ENCODE measurements at regions not wholly inside any gene's neighbourhood (a gene's known extent, or its start where the extent isn't known, plus 50 kb on each side); places are given as distances from the start of the nearest gene placed in this dataset.

DNA sequence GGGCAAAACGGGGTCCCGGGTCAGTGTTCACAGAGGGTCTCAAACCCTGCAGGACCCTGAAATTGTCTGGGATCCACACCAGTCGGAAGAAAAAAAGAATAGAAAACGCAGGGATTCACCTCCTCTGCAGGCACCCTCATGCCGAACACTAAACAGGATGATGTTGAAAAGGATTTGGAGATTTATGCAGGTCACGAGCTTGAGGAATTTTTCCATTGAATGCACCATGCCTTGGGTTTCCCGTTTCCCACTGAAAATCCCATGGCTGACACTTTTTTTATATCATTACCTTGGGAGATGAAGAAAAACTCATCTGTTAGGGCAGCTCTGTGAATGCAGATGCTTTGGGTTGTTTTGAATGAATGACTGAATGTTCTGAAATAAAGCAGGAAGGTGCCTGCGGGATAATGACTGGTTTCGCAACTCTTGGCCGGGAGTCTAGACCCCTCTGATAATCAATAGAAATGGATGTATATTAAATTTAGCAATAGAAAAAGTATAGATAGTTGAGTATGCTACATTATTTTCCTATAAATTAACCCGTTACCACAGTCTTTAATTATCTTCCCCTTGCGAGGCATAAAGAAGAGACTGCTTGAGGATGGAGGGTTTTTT, 147.5 kb upstream of the AFDN start:
- TF ChIP-seq, protein P1, sequence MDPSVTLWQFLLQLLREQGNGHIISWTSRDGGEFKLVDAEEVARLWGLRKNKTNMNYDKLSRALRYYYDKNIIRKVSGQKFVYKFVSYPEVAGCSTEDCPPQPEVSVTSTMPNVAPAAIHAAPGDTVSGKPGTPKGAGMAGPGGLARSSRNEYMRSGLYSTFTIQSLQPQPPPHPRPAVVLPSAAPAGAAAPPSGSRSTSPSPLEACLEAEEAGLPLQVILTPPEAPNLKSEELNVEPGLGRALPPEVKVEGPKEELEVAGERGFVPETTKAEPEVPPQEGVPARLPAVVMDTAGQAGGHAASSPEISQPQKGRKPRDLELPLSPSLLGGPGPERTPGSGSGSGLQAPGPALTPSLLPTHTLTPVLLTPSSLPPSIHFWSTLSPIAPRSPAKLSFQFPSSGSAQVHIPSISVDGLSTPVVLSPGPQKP (IDR thresholded peaks at IDR 0.05; ENCODE audit: low read depth, low read length), result no peak
- TF ChIP-seq RAD21 (conservative IDR thresholded peaks at IDR 0.05 in 1 of 2, IDR thresholded peaks at IDR 0.05 in 1 of 2), result no peak
- no peak for TF ChIP-seq HOXA7 (CRISPR knock-in tag; IDR thresholded peaks at IDR 0.05)
- TF ChIP-seq CTCF (IDR thresholded peaks at IDR 0.05), result no peak
- TF ChIP-seq, protein P2, sequence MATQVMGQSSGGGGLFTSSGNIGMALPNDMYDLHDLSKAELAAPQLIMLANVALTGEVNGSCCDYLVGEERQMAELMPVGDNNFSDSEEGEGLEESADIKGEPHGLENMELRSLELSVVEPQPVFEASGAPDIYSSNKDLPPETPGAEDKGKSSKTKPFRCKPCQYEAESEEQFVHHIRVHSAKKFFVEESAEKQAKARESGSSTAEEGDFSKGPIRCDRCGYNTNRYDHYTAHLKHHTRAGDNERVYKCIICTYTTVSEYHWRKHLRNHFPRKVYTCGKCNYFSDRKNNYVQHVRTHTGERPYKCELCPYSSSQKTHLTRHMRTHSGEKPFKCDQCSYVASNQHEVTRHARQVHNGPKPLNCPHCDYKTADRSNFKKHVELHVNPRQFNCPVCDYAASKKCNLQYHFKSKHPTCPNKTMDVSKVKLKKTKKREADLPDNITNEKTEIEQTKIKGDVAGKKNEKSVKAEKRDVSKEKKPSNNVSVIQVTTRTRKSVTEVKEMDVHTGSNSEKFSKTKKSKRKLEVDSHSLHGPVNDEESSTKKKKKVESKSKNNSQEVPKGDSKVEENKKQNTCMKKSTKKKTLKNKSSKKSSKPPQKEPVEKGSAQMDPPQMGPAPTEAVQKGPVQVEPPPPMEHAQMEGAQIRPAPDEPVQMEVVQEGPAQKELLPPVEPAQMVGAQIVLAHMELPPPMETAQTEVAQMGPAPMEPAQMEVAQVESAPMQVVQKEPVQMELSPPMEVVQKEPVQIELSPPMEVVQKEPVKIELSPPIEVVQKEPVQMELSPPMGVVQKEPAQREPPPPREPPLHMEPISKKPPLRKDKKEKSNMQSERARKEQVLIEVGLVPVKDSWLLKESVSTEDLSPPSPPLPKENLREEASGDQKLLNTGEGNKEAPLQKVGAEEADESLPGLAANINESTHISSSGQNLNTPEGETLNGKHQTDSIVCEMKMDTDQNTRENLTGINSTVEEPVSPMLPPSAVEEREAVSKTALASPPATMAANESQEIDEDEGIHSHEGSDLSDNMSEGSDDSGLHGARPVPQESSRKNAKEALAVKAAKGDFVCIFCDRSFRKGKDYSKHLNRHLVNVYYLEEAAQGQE (IDR thresholded peaks at IDR 0.05), result no peak
- TF ChIP-seq NR3C1 (IDR thresholded peaks at IDR 0.05), result no peak
- no peak for TF ChIP-seq ESRRA (IDR thresholded peaks at IDR 0.05; ENCODE audit: borderline replicate concordance, low read length)
